ENCODE measurements at regions not wholly inside any gene's neighbourhood (a gene's known extent, or its start where the extent isn't known, plus 50 kb on each side); places are given as distances from the start of the nearest gene placed in this dataset.

- no peak for TF ChIP-seq ZNF274 (IDR thresholded peaks at IDR 0.05; ENCODE audit: low read depth, low read length)
- TF ChIP-seq YY1 (IDR thresholded peaks at IDR 0.05; ENCODE audit: insufficient read depth, insufficient read length), result no peak
- TF ChIP-seq SUZ12 (IDR thresholded peaks at IDR 0.05; ENCODE audit: extremely low read depth, insufficient read depth, insufficient read length), result no peak
Measured at GRCh38 chr17:54307351-54307750, 484.6 kb downstream of the KIF2B start.
